GM12878 (cell line): ENCODE measurements at regions not wholly inside any gene's neighbourhood (a gene's known extent, or its start where the extent isn't known, plus 50 kb on each side); places are given as distances from the start of the nearest gene placed in this dataset.
"Not testable (repeated sequence)": the region's sequence is repeated elsewhere in the genome, so short reads cannot be mapped to it uniquely, and the experiment has no call there.

Experiments used
- ATAC-seq: fragments of 200-7000 bp; cut with Tn5 transposase; 3 replicates; pipeline ENCODE4 v1.9.1; 2020; ENCODE audit warnings: mild to moderate bottlenecking, moderate library complexity
- BruUV-seq: library from RNA; stranded (reverse); fragments of 400-500 nt; replicated peaks from 2 replicates; lab custom pipeline; 2021; lab: Mats Ljungman, UMichigan
- CTCF ChIA-PET: fragments of 300-600 bp; sonication (Branson Sonifier 250); formaldehyde crosslinking; extraction: SDS; loops from one replicate; lab custom pipeline; 2021; ENCODE audit warnings: inconsistent platforms; lab: Yijun Ruan, JAX
- POLR2A ChIA-PET: fragments of 350-600 bp; formaldehyde crosslinking; extraction: SDS; loops from one replicate; lab custom pipeline; 2021; ENCODE audit warnings: inconsistent platforms; lab: Charles Lee
- RAD21 ChIA-PET: fragments of 300-600 bp; sonication (Branson Sonifier 250); formaldehyde crosslinking; loops from one replicate; lab custom pipeline; 2023; ENCODE audit warnings: antibody characterized with exemption; ENCODE audit not compliant: unreplicated experiment; lab: Charles Lee
- SMC1A ChIA-PET: fragments of 300-600 bp; sonication (Branson Sonifier 250); formaldehyde crosslinking; loops from one replicate; lab custom pipeline; 2023; ENCODE audit not compliant: unreplicated experiment, uncharacterized antibody; lab: Charles Lee
- DNase-seq: peaks from one replicate; pipeline ENCODE4 v3.0.0-alpha.2; 2011; ENCODE audit warnings: low read depth, low spot score
- FAIRE-seq: peaks from 3 replicates; lab custom pipeline; 2011; peaks lifted over from hg19 to GRCh38; lab: Jason Lieb, UNC
- H2AFZ ChIP-seq: 2 replicates; pipeline ENCODE4 v1.6.0; 2011; ENCODE audit warnings: low read depth, low read length, control low read depth; ENCODE audit not compliant: control insufficient read depth
- H3K27ac ChIP-seq: 2 replicates; pipeline ENCODE4 v1.5.1; 2011; ENCODE audit warnings: control low read depth; ENCODE audit not compliant: control insufficient read depth, insufficient read depth
- H3K27me3 ChIP-seq, 2 experiments: replicated peaks in 1 of 2; 2 replicates each; pipeline versions ENCODE4 v1.6.0 to v1.6.1; 2011; ENCODE audit warnings: low read length in 1 of 2; ENCODE audit not compliant: control insufficient read depth in 2 of 2, insufficient read depth in 2 of 2
- H3K36me3 ChIP-seq, 2 experiments: 2 replicates each; pipeline ENCODE4 v1.5.1; 2011; ENCODE audit warnings: low read length in 1 of 2; ENCODE audit not compliant: control insufficient read depth in 2 of 2, insufficient read depth in 2 of 2
- H3K4me1 ChIP-seq: 2 replicates; pipeline ENCODE4 v1.6.1; 2011; ENCODE audit warnings: mild to moderate bottlenecking, low read length, moderate library complexity, mixed read lengths; ENCODE audit not compliant: control insufficient read depth, insufficient read depth
- H3K4me2 ChIP-seq: 2 replicates; pipeline ENCODE4 v1.6.0; 2011; ENCODE audit warnings: control low read depth; ENCODE audit not compliant: control insufficient read depth, insufficient read depth
- H3K4me3 ChIP-seq: fragments of 200-600 bp; sonication (generic); 2 replicates; pipeline ENCODE4 v1.5.1; 2016
- H3K79me2 ChIP-seq: 2 replicates; pipeline ENCODE4 v1.6.0; 2011; ENCODE audit warnings: low read length; ENCODE audit not compliant: control insufficient read depth, insufficient read depth
- H3K9ac ChIP-seq: 2 replicates; pipeline ENCODE4 v1.8.0; 2011; ENCODE audit warnings: low read length, control low read depth, mixed read lengths; ENCODE audit not compliant: control insufficient read depth, insufficient read depth
- H3K9me3 ChIP-seq: replicated peaks from 3 replicates; pipeline ENCODE4 v1.5.1; 2011; ENCODE audit warnings: mild to moderate bottlenecking, low read length; ENCODE audit not compliant: control insufficient read depth, insufficient read depth
- H4K20me1 ChIP-seq: 2 replicates; pipeline ENCODE4 v1.6.0; 2011; ENCODE audit not compliant: control insufficient read depth, insufficient read depth
- ATF7 ChIP-seq: fragments of 450-650 bp; IDR thresholded peaks from 2 replicates; pipeline ENCODE4 v1.6.1; 2016; ENCODE audit warnings: low read depth, mild to moderate bottlenecking
- CHD2 ChIP-seq: IDR thresholded peaks from 2 replicates; pipeline ENCODE4 v1.6.1; 2011; ENCODE audit warnings: low read depth, low read length, improper control_type of control experiment, borderline replicate concordance
- KDM1A ChIP-seq: fragments of 200-600 bp; sonication (generic); IDR thresholded peaks from 2 replicates; pipeline ENCODE4 v1.6.1; 2016; ENCODE audit warnings: borderline replicate concordance
- NR2C2 ChIP-seq: IDR thresholded peaks from 2 replicates; pipeline ENCODE4 v1.6.1; 2011; ENCODE audit warnings: borderline replicate concordance, low read depth; ENCODE audit not compliant: control insufficient read depth, insufficient read length
- POLR2AphosphoS2 ChIP-seq: IDR thresholded peaks from 2 replicates; pipeline ENCODE4 v1.6.1; 2011; ENCODE audit warnings: low read depth, mild to moderate bottlenecking, low read length, improper control_type of control experiment, moderate library complexity
- TAF1 ChIP-seq: IDR thresholded peaks from 2 replicates; pipeline ENCODE4 v1.6.1; 2011; ENCODE audit warnings: mild to moderate bottlenecking, low read depth, low read length, borderline replicate concordance
- WRNIP1 ChIP-seq: IDR thresholded peaks from 2 replicates; pipeline ENCODE4 v1.6.1; 2011; ENCODE audit warnings: low read depth, low read length, improper control_type of control experiment, borderline replicate concordance
- YY1 ChIP-seq: IDR thresholded peaks from 2 replicates; pipeline ENCODE4 v1.6.1; 2011; ENCODE audit warnings: low read depth, mild to moderate bottlenecking, low read length
- WGBS: methylation state at CpG from one replicate; pipeline ENCODE4 v1.1.6; 2016; ENCODE audit warnings: low lambda C conversion rate; ENCODE audit not compliant: insufficient replicate concordance, insufficient coverage; ENCODE audit errors: missing lambda C conversion rate; 5-methylcytosine and 5-hydroxymethylcytosine counted together
- in situ Hi-C: fragments of 300-500 bp; cut with MboI; formaldehyde crosslinking; loops from 9 replicates; pipeline ENCODE4 v1.14.3; 2018; ENCODE audit warnings: mixed read lengths
- intact Hi-C: fragments of 100-400 bp; cut with micrococcal nuclease; formaldehyde crosslinking; loops from one replicate; pipeline ENCODE4 v1.14.2; 2022; ENCODE audit not compliant: unreplicated experiment

- WGBS: 61% methylated on average over 1 of the region's 1 CpG
- ChIA-PET CTCF (no interaction called here), RAD21 (no interaction called here), SMC1A (no interaction called here), POLR2A (no interaction called here)
- intact Hi-C loops (no loop called here), in situ Hi-C loops (no loop called here)
- DNase-seq (no peak), FAIRE-seq (no peak), ATAC-seq (no peak)
- Histone ChIP-seq H2AFZ (no peak overlapping the region), H3K4me1 (no peaks in the 10 kb centered on the region), H3K27ac (no peak overlapping the region), H3K9me3 (no peaks in the 10 kb centered on the region), H4K20me1 (no peaks in the 10 kb centered on the region), H3K79me2 (no peaks in the 10 kb centered on the region), H3K27me3 (no peaks in the 10 kb centered on the region), H3K9ac (no peak overlapping the region), H3K4me2 (no peak overlapping the region), H3K4me3 (no peak overlapping the region), H3K36me3 (no peaks in the 10 kb centered on the region)
- TF ChIP-seq YY1: no peak
- no peak for TF ChIP-seq POLR2AphosphoS2
- TF ChIP-seq ATF7: no peak
- TF ChIP-seq NR2C2: no peak
- no peak for TF ChIP-seq KDM1A
- no peak for TF ChIP-seq TAF1
- TF ChIP-seq WRNIP1: no peak
- no peak for TF ChIP-seq CHD2
- no TSS peak for BruUV-seq
Observed at GRCh38 chr21:28851645-28852044, 141.0 kb downstream of the LTN1 start.

- in situ Hi-C loops, ATAC-seq, DNase-seq, H2AFZ ChIP-seq, POLR2A ChIA-PET, SMC1A ChIA-PET, H3K4me2 ChIP-seq, BruUV-seq, intact Hi-C loops, RAD21 ChIA-PET, H3K27me3 ChIP-seq, H4K20me1 ChIP-seq, H3K9me3 ChIP-seq, H3K79me2 ChIP-seq, FAIRE-seq, H3K9ac ChIP-seq, H3K36me3 ChIP-seq, H3K27ac ChIP-seq, H3K4me3 ChIP-seq, H3K4me1 ChIP-seq: not testable (repeated sequence)
- CTCF ChIA-PET: interaction anchor here (0.6 kb wide), 1 partner anchor 555 kb away, joined by 3 read pairs; no protein-coding TSS in a partner anchor
- WGBS: 25% methylated on average over 1 of the region's 1 CpG
Observed at GRCh38 chr21:28839237-28839636, 153.4 kb downstream of the LTN1 start.

- POLR2A ChIA-PET, BruUV-seq: not testable (repeated sequence)
Observed at GRCh38 chr21:28837426-28837825, 155.3 kb downstream of the LTN1 start.

More at GRCh38 chr21:28837426-28837825, 155.3 kb downstream of the LTN1 start:
- H3K9me3 ChIP-seq, in situ Hi-C loops, RAD21 ChIA-PET, SMC1A ChIA-PET, H3K4me2 ChIP-seq, ATAC-seq, H3K4me1 ChIP-seq, H3K79me2 ChIP-seq, H3K27me3 ChIP-seq, H3K9ac ChIP-seq, FAIRE-seq, H4K20me1 ChIP-seq, DNase-seq, H3K27ac ChIP-seq, H2AFZ ChIP-seq, H3K36me3 ChIP-seq, CTCF ChIA-PET, H3K4me3 ChIP-seq, intact Hi-C loops: not testable (repeated sequence)
- 39% methylated on average over 1 of the region's 1 CpG for WGBS
